ENCODE measurements at regions not wholly inside any gene's neighbourhood (a gene's known extent, or its start where the extent isn't known, plus 50 kb on each side); places are given as distances from the start of the nearest gene placed in this dataset.

- TF ChIP-seq CTCF (IDR thresholded peaks at IDR 0.05) = no peak
- DNase-seq (ENCODE audit: low spot score) = no peak
- no peak for ATAC-seq (ENCODE audit: insufficient number of reproducible peaks, low FRiP score, low read depth)
- no peaks in the 10 kb centered on the region for H3K36me3 ChIP-seq
- H3K4me3 ChIP-seq = no peak overlapping the region
- no peak overlapping the region for H3K27ac ChIP-seq
- no peaks in the 10 kb centered on the region for H3K4me1 ChIP-seq (ENCODE audit: control insufficient read depth in 1 of 2, low read depth in 2 of 2)
- H3K9me3 ChIP-seq = no peaks in the 10 kb centered on the region
- H3K27me3 ChIP-seq (replicated peaks; ENCODE audit: insufficient read depth) = no peaks in the 10 kb centered on the region
These were observed 500.8 kb downstream of the INSC start for GRCh38 chr11:15615398-15616096.

- Histone ChIP-seq H3K27me3 (replicated peaks; ENCODE audit: insufficient read depth) (no peaks in the 10 kb centered on the region), H3K9me3 (no peaks in the 10 kb centered on the region), H3K4me1 (ENCODE audit: control insufficient read depth in 1 of 2, low read depth in 2 of 2) (no peaks in the 10 kb centered on the region), H3K36me3 (no peaks in the 10 kb centered on the region), H3K27ac (no peak overlapping the region), H3K4me3 (no peak overlapping the region)
- ATAC-seq (ENCODE audit: insufficient number of reproducible peaks, low FRiP score, low read depth) (no peak), DNase-seq (ENCODE audit: low spot score) (no peak)
- no peak for TF ChIP-seq CTCF (IDR thresholded peaks at IDR 0.05)
These were observed 501.7 kb downstream of the INSC start for GRCh38 chr11:15616130-15617105.

- no peak for TF ChIP-seq CTCF (IDR thresholded peaks at IDR 0.05)
- H3K36me3 ChIP-seq = no peaks in the 10 kb centered on the region
These were observed 502.4 kb downstream of the INSC start for GRCh38 chr11:15617126-15617525.

GRCh38 chr11:15618583-15619032 lies 503.9 kb downstream of the INSC start:
- Histone ChIP-seq H3K27me3 (replicated peaks; ENCODE audit: insufficient read depth) (no peaks in the 10 kb centered on the region), H3K4me1 (ENCODE audit: control insufficient read depth in 1 of 2, low read depth in 2 of 2) (no peaks in the 10 kb centered on the region), H3K27ac (no peak overlapping the region), H3K36me3 (no peaks in the 10 kb centered on the region), H3K9me3 (no peaks in the 10 kb centered on the region), H3K4me3 (no peak overlapping the region)
- ATAC-seq (ENCODE audit: insufficient number of reproducible peaks, low FRiP score, low read depth) (no peak), DNase-seq (ENCODE audit: low spot score) (no peak)
- TF ChIP-seq CTCF (IDR thresholded peaks at IDR 0.05) = no peak

More at GRCh38 chr11:15617126-15617525, 502.4 kb downstream of the INSC start:
- H3K27me3 ChIP-seq (replicated peaks; ENCODE audit: insufficient read depth) = no peaks in the 10 kb centered on the region
- ATAC-seq (ENCODE audit: insufficient number of reproducible peaks, low FRiP score, low read depth) (no peak), DNase-seq (ENCODE audit: low spot score) (no peak)
- H3K9me3 ChIP-seq = no peaks in the 10 kb centered on the region
- H3K4me1 ChIP-seq (ENCODE audit: control insufficient read depth in 1 of 2, low read depth in 2 of 2) = no peaks in the 10 kb centered on the region
- no peak overlapping the region for H3K27ac ChIP-seq
- no peak overlapping the region for H3K4me3 ChIP-seq

- Histone ChIP-seq H3K27ac (no peak overlapping the region), H3K4me1 (ENCODE audit: control insufficient read depth in 1 of 2, low read depth in 2 of 2) (no peaks in the 10 kb centered on the region), H3K27me3 (replicated peaks; ENCODE audit: insufficient read depth) (no peaks in the 10 kb centered on the region), H3K36me3 (no peaks in the 10 kb centered on the region), H3K4me3 (no peak overlapping the region), H3K9me3 (no peaks in the 10 kb centered on the region)
- TF ChIP-seq CTCF (IDR thresholded peaks at IDR 0.05) = no peak
- ATAC-seq (ENCODE audit: insufficient number of reproducible peaks, low FRiP score, low read depth) (no peak), DNase-seq (ENCODE audit: low spot score) (no peak)
These were observed 506.8 kb downstream of the INSC start for GRCh38 chr11:15621565-15621964.

Measured in thoracic aorta (tissue), 2 donors.